ENCODE measurements at regions not wholly inside any gene's neighbourhood (a gene's known extent, or its start where the extent isn't known, plus 50 kb on each side); places are given as distances from the start of the nearest gene placed in this dataset.

DNA sequence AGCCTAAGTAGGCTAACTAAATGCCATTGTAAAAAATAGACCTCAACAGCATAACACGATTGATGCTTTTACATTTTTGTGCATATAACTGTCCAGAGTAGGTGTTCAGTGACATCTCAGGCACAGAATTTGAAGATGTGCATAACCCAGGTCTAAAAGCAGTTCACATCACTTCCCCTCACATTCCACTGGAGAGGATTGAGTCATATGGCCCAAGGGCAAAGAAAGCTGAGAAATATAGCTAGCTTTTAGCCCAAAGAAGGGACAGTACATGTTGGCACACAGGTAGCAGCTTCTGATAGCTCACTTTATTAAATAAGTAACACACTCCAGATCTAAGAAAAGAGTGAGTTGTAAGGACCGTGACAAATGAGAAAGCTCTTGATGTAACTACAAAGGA, 2259.5 kb upstream of the WWC1 start:
- Mint-ChIP-seq H3K36me3 (ENCODE audit: insufficient read depth, unreplicated experiment) (no peaks in the 10 kb centered on the region), H3K27me3 (ENCODE audit: insufficient read depth, unreplicated experiment) (no peaks in the 10 kb centered on the region), H3K4me3 (ENCODE audit: unreplicated experiment) (no peak overlapping the region), H3K4me1 (ENCODE audit: insufficient read depth, unreplicated experiment) (peaks cover 11% of the 10 kb centered on the region), H3K9me3 (ENCODE audit: unreplicated experiment) (no peaks in the 10 kb centered on the region), H3K27ac (ENCODE audit: low read depth, unreplicated experiment) (peak overlapping the region; percentile 5)
- TF ChIP-seq, protein P1, sequence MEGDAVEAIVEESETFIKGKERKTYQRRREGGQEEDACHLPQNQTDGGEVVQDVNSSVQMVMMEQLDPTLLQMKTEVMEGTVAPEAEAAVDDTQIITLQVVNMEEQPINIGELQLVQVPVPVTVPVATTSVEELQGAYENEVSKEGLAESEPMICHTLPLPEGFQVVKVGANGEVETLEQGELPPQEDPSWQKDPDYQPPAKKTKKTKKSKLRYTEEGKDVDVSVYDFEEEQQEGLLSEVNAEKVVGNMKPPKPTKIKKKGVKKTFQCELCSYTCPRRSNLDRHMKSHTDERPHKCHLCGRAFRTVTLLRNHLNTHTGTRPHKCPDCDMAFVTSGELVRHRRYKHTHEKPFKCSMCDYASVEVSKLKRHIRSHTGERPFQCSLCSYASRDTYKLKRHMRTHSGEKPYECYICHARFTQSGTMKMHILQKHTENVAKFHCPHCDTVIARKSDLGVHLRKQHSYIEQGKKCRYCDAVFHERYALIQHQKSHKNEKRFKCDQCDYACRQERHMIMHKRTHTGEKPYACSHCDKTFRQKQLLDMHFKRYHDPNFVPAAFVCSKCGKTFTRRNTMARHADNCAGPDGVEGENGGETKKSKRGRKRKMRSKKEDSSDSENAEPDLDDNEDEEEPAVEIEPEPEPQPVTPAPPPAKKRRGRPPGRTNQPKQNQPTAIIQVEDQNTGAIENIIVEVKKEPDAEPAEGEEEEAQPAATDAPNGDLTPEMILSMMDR (IDR thresholded peaks at IDR 0.05; ENCODE audit: unreplicated experiment): no peak
- POLR2A ChIA-PET: interaction anchor here (0.6 to 1.6 kb wide), 5 partner anchors 13 to 1534 kb away, joined by 3 to 7 read pairs (median 3); no protein-coding TSS in a partner anchor
- CTCF ChIA-PET: interaction anchor here (0.5 to 2.2 kb wide), 8 partner anchors 11 to 1018 kb away, joined by 3 to 6 read pairs (median 4); no protein-coding TSS in a partner anchor
- no TSS peak for BruUV-seq (replicated peaks)
- intact Hi-C loops (cut with micrococcal nuclease): no loop called here
- DNase-seq (ENCODE audit: unreplicated experiment): peak; percentile 83

DNA sequence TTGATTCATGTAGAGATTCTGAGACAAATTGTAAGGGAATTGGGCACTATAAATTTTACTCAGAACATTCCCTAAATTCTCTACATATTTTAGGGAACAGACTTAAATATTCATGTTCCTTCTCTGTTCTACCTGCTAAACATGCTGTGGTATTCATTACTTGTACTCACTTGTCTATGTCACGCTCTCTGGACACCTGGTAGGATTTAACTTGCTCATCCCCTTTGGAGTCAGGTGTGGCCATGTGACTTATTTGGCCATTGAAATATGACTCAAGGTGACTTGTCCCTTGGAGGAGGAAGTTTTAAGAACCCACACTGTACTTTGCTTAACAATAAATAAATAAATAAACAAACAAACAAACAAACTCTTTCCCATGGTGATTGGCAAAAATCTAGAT, 2258.8 kb upstream of the WWC1 start:
- Mint-ChIP-seq H3K4me1 (ENCODE audit: insufficient read depth, unreplicated experiment) (peaks cover 11% of the 10 kb centered on the region), H3K9me3 (ENCODE audit: unreplicated experiment) (no peaks in the 10 kb centered on the region), H3K4me3 (ENCODE audit: unreplicated experiment) (no peak overlapping the region), H3K27me3 (ENCODE audit: insufficient read depth, unreplicated experiment) (no peaks in the 10 kb centered on the region), H3K27ac (ENCODE audit: low read depth, unreplicated experiment) (no peak overlapping the region), H3K36me3 (ENCODE audit: insufficient read depth, unreplicated experiment) (no peaks in the 10 kb centered on the region)
- ChIA-PET CTCF (interaction anchor here (0.5 to 1.1 kb wide), 7 partner anchors 11 to 1017 kb away, joined by 3 to 6 read pairs (median 4); no protein-coding TSS in a partner anchor), POLR2A (interaction anchor here (0.8 to 1.5 kb wide), 2 partner anchors 13 to 36 kb away, joined by 3 to 7 read pairs; no protein-coding TSS in a partner anchor)
- intact Hi-C loops (cut with micrococcal nuclease): no loop called here
- DNase-seq (ENCODE audit: unreplicated experiment): peak; percentile 15
- BruUV-seq (replicated peaks): no TSS peak
- TF ChIP-seq, protein P1 (IDR thresholded peaks at IDR 0.05; ENCODE audit: unreplicated experiment): no peak

DNA sequence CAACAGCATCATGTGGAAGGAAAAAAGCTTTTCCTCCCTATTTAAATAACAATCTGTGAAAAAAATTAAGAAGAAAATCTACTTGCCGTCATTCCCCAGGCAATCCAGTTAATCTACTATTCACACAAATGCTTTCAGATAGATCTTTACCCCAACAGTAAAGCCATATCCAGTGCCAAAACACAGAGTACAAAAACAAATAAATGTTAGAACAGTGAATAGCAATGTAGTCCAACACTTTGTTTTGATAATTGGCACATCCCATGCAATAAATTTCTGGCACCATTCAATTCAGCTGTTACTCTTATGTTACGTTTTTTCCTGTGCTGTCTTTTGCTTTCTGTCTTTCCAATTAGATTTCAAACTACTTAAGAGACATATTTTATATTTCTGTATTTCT, 2245.5 kb upstream of the WWC1 start:
- intact Hi-C loops (cut with micrococcal nuclease): no loop called here
- H3K36me3 Mint-ChIP-seq (ENCODE audit: insufficient read depth, unreplicated experiment): no peaks in the 10 kb centered on the region
- peaks cover 12% of the 10 kb centered on the region for H3K4me1 Mint-ChIP-seq (ENCODE audit: insufficient read depth, unreplicated experiment)
- POLR2A ChIA-PET: no interaction called here
- CTCF ChIA-PET: interaction anchor here (1.1 kb wide), 1 partner anchor 14 kb away, joined by 5 read pairs; no protein-coding TSS in a partner anchor
- no peaks in the 10 kb centered on the region for H3K27me3 Mint-ChIP-seq (ENCODE audit: insufficient read depth, unreplicated experiment)
- H3K4me3 Mint-ChIP-seq (ENCODE audit: unreplicated experiment): no peak overlapping the region
- TF ChIP-seq, protein P1 (IDR thresholded peaks at IDR 0.05; ENCODE audit: unreplicated experiment): no peak
- DNase-seq (ENCODE audit: unreplicated experiment): no peak
- no peak overlapping the region for H3K27ac Mint-ChIP-seq (ENCODE audit: low read depth, unreplicated experiment)
- no peaks in the 10 kb centered on the region for H3K9me3 Mint-ChIP-seq (ENCODE audit: unreplicated experiment)
- no TSS peak for BruUV-seq (replicated peaks)

DNA sequence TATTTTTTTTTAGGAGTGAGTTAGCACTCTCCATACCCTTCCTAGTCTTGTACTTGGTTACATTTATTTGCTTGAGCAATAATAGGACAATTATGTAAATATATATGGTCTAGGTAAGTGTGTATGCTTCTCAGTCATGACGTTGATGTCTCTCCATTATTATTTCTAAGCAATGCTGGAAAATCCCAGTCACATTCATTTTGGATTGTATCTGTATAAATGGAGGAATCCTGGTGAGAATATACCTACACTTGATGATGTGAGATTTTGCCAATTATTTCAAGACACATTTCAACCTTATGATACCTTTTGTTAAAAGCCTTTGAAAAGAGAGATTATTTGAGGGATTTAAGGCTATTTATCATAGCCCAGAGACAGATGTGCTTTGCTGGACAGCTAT, 2244.5 kb upstream of the WWC1 start:
- CTCF ChIA-PET: no interaction called here
- Mint-ChIP-seq H3K4me1 (ENCODE audit: insufficient read depth, unreplicated experiment) (peaks cover 12% of the 10 kb centered on the region), H3K4me3 (ENCODE audit: unreplicated experiment) (no peak overlapping the region), H3K36me3 (ENCODE audit: insufficient read depth, unreplicated experiment) (no peaks in the 10 kb centered on the region), H3K9me3 (ENCODE audit: unreplicated experiment) (no peaks in the 10 kb centered on the region), H3K27ac (ENCODE audit: low read depth, unreplicated experiment) (no peak overlapping the region), H3K27me3 (ENCODE audit: insufficient read depth, unreplicated experiment) (no peaks in the 10 kb centered on the region)
- no peak for DNase-seq (ENCODE audit: unreplicated experiment)
- TF ChIP-seq, protein P1 (IDR thresholded peaks at IDR 0.05; ENCODE audit: unreplicated experiment): no peak
- POLR2A ChIA-PET: no interaction called here
- intact Hi-C loops (cut with micrococcal nuclease): no loop called here
- no TSS peak for BruUV-seq (replicated peaks)

Data from MCF 10A (cell line).